Activated B cell treated with CpG ODN at 0.5 μM for 24 hours (primary cell): ENCODE measurements at regions not wholly inside any gene's neighbourhood (a gene's known extent, or its start where the extent isn't known, plus 50 kb on each side); places are given as distances from the start of the nearest gene placed in this dataset.
"Not testable (repeated sequence)": the region's sequence is repeated elsewhere in the genome, so short reads cannot be mapped to it uniquely, and the experiment has no call there.

Source experiments
- ATAC-seq: fragments of 200-7000 bp; cut with Tn5 transposase; one replicate; pipeline ENCODE4 v1.10.0; 2021; ENCODE audit warnings: low read depth, mild to moderate bottlenecking, moderate library complexity
- CTCF ChIA-PET: fragments of 350-600 bp; sonication (Branson Sonifier 250); formaldehyde crosslinking; loops from one replicate; lab custom pipeline; 2021; ENCODE audit warnings: antibody characterized with exemption; lab: Charles Lee
- POLR2A ChIA-PET: fragments of 350-600 bp; sonication (Branson Sonifier 250); formaldehyde crosslinking; loops from one replicate; lab custom pipeline; 2021; ENCODE audit warnings: antibody characterized with exemption; lab: Charles Lee
- DNase-seq: peaks from one replicate; pipeline ENCODE4 v3.0.0; 2022
- H3K27ac Mint-ChIP-seq: one replicate; pipeline ENCODE4 v1.8.0; 2020; ENCODE audit warnings: mixed read lengths
- H3K27me3 Mint-ChIP-seq: one replicate; pipeline ENCODE4 v1.8.0; 2021; ENCODE audit warnings: mixed read lengths
- H3K36me3 Mint-ChIP-seq: one replicate; pipeline ENCODE4 v1.8.0; 2021; ENCODE audit warnings: low read depth, mixed read lengths
- H3K4me1 Mint-ChIP-seq: one replicate; pipeline ENCODE4 v1.8.0; 2021; ENCODE audit warnings: mixed read lengths
- H3K4me3 Mint-ChIP-seq: one replicate; pipeline ENCODE4 v1.8.0; 2020; ENCODE audit warnings: mild to moderate bottlenecking, mixed read lengths
- H3K9me3 Mint-ChIP-seq: one replicate; pipeline ENCODE4 v1.8.0; 2020; ENCODE audit warnings: mixed read lengths
- intact Hi-C: fragments of 100-400 bp; cut with micrococcal nuclease; formaldehyde crosslinking; loops from one replicate; pipeline ENCODE4 v1.15.1; 2024
- TF ChIP-seq, protein P1 (sequence below): fragments of 200-600 bp; IDR thresholded peaks from one replicate; pipeline ENCODE4 v1.8.0; 2022; ENCODE audit warnings: antibody characterized with exemption, mild to moderate bottlenecking

DNA sequence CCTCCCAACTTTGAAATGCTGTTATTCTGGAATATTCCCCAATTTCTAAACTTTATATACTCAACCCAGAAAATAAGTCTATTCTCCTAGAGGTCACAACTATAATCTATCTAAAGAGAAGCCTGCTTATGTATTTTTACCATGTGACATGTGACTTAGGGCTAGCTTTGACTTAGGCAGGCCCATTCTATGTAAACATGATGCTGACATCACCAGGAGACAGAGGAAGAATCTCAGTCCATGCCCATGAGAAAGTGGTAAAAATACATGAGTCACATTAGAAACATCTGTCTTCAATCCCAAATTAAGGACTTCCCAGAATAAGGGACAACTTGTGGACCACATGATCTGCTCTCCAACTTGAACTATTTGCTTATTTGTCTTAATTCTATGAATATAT is 113.6 kb upstream of the ID4 start:
- TF ChIP-seq, protein P1, sequence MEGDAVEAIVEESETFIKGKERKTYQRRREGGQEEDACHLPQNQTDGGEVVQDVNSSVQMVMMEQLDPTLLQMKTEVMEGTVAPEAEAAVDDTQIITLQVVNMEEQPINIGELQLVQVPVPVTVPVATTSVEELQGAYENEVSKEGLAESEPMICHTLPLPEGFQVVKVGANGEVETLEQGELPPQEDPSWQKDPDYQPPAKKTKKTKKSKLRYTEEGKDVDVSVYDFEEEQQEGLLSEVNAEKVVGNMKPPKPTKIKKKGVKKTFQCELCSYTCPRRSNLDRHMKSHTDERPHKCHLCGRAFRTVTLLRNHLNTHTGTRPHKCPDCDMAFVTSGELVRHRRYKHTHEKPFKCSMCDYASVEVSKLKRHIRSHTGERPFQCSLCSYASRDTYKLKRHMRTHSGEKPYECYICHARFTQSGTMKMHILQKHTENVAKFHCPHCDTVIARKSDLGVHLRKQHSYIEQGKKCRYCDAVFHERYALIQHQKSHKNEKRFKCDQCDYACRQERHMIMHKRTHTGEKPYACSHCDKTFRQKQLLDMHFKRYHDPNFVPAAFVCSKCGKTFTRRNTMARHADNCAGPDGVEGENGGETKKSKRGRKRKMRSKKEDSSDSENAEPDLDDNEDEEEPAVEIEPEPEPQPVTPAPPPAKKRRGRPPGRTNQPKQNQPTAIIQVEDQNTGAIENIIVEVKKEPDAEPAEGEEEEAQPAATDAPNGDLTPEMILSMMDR = no peak
- Mint-ChIP-seq H3K4me1 (no peaks in the 10 kb centered on the region), H3K36me3 (no peaks in the 10 kb centered on the region), H3K9me3 (peaks cover 2% of the 10 kb centered on the region), H3K27me3 (no peaks in the 10 kb centered on the region), H3K4me3 (no peak overlapping the region), H3K27ac (no peak overlapping the region)
- DNase-seq (no peak), ATAC-seq (no peak)
- intact Hi-C loops = no loop called here
- ChIA-PET POLR2A (no interaction called here), CTCF (no interaction called here)

DNA sequence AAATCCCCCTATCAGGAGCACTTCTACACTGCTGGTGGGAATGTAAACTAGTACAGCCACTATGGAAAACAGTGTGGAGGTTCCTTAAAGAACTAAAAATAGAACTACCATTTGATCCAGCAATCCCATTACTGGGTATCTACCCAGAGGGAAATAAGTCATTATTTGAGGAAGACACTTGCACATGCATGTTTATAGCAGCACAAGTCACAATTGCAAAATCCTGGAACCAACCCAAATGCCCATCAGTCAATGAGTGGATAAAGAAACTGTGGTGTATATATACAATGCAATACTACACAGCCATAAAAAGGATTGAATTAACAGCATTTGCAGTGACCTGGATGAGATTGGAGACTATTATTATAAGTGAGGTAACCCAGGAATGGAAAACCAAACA is 111.7 kb upstream of the ID4 start:
- H3K4me1 Mint-ChIP-seq, intact Hi-C loops, H3K27me3 Mint-ChIP-seq, CTCF ChIA-PET, H3K27ac Mint-ChIP-seq, ATAC-seq, H3K4me3 Mint-ChIP-seq, H3K9me3 Mint-ChIP-seq, DNase-seq, POLR2A ChIA-PET, H3K36me3 Mint-ChIP-seq: not testable (repeated sequence)

DNA sequence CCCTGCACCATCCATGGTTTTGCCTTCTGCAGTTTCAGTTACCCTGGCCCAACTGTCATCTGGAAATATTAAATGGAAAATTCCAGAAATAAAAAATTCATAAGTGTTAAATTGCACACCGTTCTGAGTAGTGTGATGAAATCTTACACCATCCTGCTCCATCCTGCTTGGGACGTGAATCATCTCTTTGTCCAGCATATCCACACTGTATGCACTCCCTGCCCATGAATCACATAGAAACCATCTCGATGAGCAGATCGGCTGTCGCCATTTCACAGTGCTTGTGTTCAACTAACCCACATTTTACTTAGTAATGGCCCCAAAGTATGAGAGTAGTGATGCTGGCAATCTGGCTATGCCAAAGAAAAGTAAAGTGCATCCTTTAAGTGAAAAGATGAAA is 105.9 kb upstream of the ID4 start:
- H3K4me3 Mint-ChIP-seq = no peak overlapping the region
- CTCF ChIA-PET = no interaction called here

DNA sequence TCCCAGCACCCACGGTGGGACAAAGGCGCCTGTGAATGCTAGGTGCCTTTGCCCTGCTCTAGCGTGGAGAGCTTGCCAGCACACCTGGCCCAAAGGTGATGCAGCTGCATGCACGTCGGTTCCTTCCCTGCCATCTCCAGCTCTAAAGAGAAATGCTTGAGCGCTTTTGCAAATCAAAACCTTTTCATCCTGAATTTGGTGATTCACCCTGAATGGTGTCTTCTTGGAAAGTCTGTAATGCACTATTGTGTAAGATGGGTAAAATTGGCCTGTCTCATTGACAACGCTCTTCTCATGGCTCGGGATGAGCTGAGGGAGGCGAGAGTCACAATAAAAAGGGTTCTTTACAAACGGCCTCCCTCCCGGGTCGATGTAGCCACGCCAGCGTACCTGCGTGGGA is 103.1 kb upstream of the ID4 start:
- ATAC-seq (no peak), DNase-seq (no peak)
- intact Hi-C loops = no loop called here
- Mint-ChIP-seq H3K27ac (no peak overlapping the region), H3K36me3 (no peaks in the 10 kb centered on the region), H3K4me3 (no peak overlapping the region), H3K27me3 (no peaks in the 10 kb centered on the region), H3K4me1 (no peaks in the 10 kb centered on the region), H3K9me3 (no peaks in the 10 kb centered on the region)
- TF ChIP-seq, protein P1 = no peak
- CTCF ChIA-PET = no interaction called here
- POLR2A ChIA-PET = no interaction called here

More for the DNA sequence above, 105.9 kb upstream of the ID4 start:
- H3K9me3 Mint-ChIP-seq = no peaks in the 10 kb centered on the region
- H3K36me3 Mint-ChIP-seq = no peaks in the 10 kb centered on the region
- H3K4me1 Mint-ChIP-seq = no peaks in the 10 kb centered on the region
- DNase-seq (no peak), ATAC-seq (no peak)
- TF ChIP-seq, protein P1 = no peak
- no peak overlapping the region for H3K27ac Mint-ChIP-seq
- POLR2A ChIA-PET = no interaction called here
- intact Hi-C loops = no loop called here
- H3K27me3 Mint-ChIP-seq = no peaks in the 10 kb centered on the region

DNA sequence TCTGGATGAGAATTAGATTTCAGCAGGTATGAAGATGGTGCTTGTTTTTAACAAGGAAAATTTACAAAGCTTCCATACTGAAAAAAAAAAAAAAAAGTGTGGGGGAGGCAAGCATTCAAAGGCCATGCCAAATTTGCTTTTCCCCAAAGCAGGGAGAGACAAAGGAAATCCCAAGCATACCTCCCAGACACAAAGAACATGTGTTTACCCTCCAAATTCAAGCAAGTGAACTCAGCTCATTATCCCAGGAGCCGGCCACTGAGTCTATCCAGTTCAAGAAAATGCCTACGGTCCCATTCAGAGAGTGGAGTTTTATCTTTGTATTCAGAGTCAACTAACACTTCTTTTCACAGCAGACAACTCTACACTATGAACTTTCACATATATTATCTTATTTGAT is 102.7 kb upstream of the ID4 start:
- ChIA-PET POLR2A (no interaction called here), CTCF (no interaction called here)
- DNase-seq (no peak), ATAC-seq (no peak)
- no peak overlapping the region for H3K4me3 Mint-ChIP-seq
- H3K27me3 Mint-ChIP-seq = no peaks in the 10 kb centered on the region
- TF ChIP-seq, protein P1 = no peak
- H3K4me1 Mint-ChIP-seq = no peaks in the 10 kb centered on the region
- H3K27ac Mint-ChIP-seq = no peak overlapping the region
- H3K36me3 Mint-ChIP-seq = no peaks in the 10 kb centered on the region
- intact Hi-C loops = no loop called here
- no peaks in the 10 kb centered on the region for H3K9me3 Mint-ChIP-seq

DNA sequence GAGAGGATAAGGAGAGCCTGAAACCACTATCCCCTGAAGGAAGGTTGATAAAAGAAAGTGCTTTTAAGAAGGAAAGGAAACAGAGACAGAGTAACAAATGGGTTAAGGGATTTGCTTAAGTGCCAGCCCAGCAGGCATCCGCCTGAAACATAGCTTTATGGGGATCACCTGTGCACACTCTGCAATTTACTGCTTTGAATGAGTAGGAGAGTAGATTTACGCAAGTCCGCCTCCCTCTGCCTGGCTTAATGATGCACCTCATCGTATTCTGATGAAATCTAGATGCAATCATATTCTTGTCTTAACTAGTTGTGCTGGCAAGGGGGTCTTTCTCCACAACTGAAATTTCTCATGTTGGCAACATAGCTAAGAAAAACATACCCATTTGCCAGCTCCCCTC is 101.1 kb upstream of the ID4 start:
- Mint-ChIP-seq H3K9me3 (no peaks in the 10 kb centered on the region), H3K27ac (no peak overlapping the region), H3K27me3 (no peaks in the 10 kb centered on the region), H3K4me1 (no peaks in the 10 kb centered on the region), H3K4me3 (no peak overlapping the region), H3K36me3 (no peaks in the 10 kb centered on the region)
- CTCF ChIA-PET = no interaction called here
- TF ChIP-seq, protein P1 = no peak
- no peak for ATAC-seq
- intact Hi-C loops = no loop called here
- no peak for DNase-seq
- POLR2A ChIA-PET = no interaction called here
